ENCODE measurements at regions not wholly inside any gene's neighbourhood (a gene's known extent, or its start where the extent isn't known, plus 50 kb on each side); places are given as distances from the start of the nearest gene placed in this dataset.

DNA sequence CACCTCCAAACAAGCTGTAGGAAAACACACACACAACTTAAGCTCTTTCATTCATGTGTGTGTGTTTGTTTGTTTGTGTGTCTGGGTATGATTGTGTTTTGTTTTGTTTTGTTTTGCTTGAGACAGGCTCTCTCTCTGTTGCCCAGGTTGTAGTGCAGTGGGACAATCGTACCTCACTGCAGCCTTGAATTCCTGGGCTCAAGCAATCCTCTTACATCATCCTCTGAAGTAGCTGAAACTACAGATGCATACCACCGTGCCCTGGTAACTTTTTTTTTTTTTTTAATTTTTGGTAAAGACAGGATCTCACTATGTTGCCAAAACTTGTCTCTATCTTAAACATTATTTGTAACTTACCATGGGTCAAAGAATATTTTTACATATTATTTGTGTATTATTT is 431.7 kb downstream of the SLITRK1 start:
- no peak for TF ChIP-seq SUZ12 (IDR thresholded peaks at IDR 0.05)
- TF ChIP-seq ELF4 (IDR thresholded peaks at IDR 0.05): no peak
- TF ChIP-seq FOXM1 (IDR thresholded peaks at IDR 0.05; ENCODE audit: borderline replicate concordance): no peak
- TF ChIP-seq SP1 (IDR thresholded peaks at IDR 0.05): no peak
- TF ChIP-seq ZNF384 (IDR thresholded peaks at IDR 0.05): 0 out of 2 replicates have a peak, but pooled peaks have one; percentile 12
- TF ChIP-seq L3MBTL2 (conservative IDR thresholded peaks at IDR 0.05): no peak
